ENCODE measurements at regions not wholly inside any gene's neighbourhood (a gene's known extent, or its start where the extent isn't known, plus 50 kb on each side); places are given as distances from the start of the nearest gene placed in this dataset.

DNA sequence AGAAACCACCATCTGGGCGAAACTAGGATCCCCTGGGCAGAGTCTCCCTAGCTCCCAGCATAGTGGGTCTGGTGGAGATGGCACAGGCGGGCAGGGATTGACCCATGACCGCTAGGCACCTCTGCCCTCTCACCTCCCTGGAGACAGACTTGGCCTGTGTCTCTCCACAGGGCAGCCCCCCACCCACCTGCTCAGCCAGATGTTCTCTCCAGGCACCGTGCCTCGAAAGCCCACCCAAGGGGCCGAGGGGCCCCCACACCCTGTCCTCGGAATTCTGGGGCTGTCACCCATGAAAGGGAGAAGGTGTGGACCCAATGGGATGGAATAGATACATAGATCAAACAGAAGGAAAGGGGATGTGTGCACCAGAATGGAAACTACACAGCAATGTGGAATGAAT lies 229.1 kb upstream of the RTL1 start:
- no peaks in the 10 kb centered on the region for H3K36me3 ChIP-seq (ENCODE audit: insufficient read depth, low read length)
- H3K27ac ChIP-seq (ENCODE audit: low read length) = no peak overlapping the region
- no peaks in the 10 kb centered on the region for H3K79me2 ChIP-seq (replicated peaks; ENCODE audit: insufficient read depth, low read length)
- TF ChIP-seq, protein P1, sequence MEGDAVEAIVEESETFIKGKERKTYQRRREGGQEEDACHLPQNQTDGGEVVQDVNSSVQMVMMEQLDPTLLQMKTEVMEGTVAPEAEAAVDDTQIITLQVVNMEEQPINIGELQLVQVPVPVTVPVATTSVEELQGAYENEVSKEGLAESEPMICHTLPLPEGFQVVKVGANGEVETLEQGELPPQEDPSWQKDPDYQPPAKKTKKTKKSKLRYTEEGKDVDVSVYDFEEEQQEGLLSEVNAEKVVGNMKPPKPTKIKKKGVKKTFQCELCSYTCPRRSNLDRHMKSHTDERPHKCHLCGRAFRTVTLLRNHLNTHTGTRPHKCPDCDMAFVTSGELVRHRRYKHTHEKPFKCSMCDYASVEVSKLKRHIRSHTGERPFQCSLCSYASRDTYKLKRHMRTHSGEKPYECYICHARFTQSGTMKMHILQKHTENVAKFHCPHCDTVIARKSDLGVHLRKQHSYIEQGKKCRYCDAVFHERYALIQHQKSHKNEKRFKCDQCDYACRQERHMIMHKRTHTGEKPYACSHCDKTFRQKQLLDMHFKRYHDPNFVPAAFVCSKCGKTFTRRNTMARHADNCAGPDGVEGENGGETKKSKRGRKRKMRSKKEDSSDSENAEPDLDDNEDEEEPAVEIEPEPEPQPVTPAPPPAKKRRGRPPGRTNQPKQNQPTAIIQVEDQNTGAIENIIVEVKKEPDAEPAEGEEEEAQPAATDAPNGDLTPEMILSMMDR (IDR thresholded peaks at IDR 0.05; ENCODE audit: poor library complexity, severe bottlenecking) = no peak
- no peak for TF ChIP-seq EP300 (conservative IDR thresholded peaks at IDR 0.05; ENCODE audit: poor library complexity, severe bottlenecking)
- no peak for TF ChIP-seq RAD21 (conservative IDR thresholded peaks at IDR 0.05)
- TF ChIP-seq TAF1 (IDR thresholded peaks at IDR 0.05; ENCODE audit: low read depth) = no peak
- TF ChIP-seq MXI1 (conservative IDR thresholded peaks at IDR 0.05; ENCODE audit: poor library complexity, severe bottlenecking) = no peak
- TF ChIP-seq POLR2AphosphoS5 (IDR thresholded peaks at IDR 0.05) = no peak
- TF ChIP-seq, protein P2, sequence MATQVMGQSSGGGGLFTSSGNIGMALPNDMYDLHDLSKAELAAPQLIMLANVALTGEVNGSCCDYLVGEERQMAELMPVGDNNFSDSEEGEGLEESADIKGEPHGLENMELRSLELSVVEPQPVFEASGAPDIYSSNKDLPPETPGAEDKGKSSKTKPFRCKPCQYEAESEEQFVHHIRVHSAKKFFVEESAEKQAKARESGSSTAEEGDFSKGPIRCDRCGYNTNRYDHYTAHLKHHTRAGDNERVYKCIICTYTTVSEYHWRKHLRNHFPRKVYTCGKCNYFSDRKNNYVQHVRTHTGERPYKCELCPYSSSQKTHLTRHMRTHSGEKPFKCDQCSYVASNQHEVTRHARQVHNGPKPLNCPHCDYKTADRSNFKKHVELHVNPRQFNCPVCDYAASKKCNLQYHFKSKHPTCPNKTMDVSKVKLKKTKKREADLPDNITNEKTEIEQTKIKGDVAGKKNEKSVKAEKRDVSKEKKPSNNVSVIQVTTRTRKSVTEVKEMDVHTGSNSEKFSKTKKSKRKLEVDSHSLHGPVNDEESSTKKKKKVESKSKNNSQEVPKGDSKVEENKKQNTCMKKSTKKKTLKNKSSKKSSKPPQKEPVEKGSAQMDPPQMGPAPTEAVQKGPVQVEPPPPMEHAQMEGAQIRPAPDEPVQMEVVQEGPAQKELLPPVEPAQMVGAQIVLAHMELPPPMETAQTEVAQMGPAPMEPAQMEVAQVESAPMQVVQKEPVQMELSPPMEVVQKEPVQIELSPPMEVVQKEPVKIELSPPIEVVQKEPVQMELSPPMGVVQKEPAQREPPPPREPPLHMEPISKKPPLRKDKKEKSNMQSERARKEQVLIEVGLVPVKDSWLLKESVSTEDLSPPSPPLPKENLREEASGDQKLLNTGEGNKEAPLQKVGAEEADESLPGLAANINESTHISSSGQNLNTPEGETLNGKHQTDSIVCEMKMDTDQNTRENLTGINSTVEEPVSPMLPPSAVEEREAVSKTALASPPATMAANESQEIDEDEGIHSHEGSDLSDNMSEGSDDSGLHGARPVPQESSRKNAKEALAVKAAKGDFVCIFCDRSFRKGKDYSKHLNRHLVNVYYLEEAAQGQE (IDR thresholded peaks at IDR 0.05; ENCODE audit: borderline replicate concordance) = no peak
- TF ChIP-seq SMC3 (conservative IDR thresholded peaks at IDR 0.05; ENCODE audit: poor library complexity) = no peak
- no peak for TF ChIP-seq EZH2 (IDR thresholded peaks at IDR 0.05; ENCODE audit: borderline replicate concordance, insufficient read depth, low read length, poor library complexity, severe bottlenecking)
- H3K9me3 ChIP-seq (ENCODE audit: low read length) = no peaks in the 10 kb centered on the region
- no peaks in the 10 kb centered on the region for H3K9me2 ChIP-seq (ENCODE audit: insufficient read depth, low read length)
- H3K27me3 ChIP-seq (ENCODE audit: insufficient read depth, low read depth, low read length) = no peaks in the 10 kb centered on the region
- H3K4me3 ChIP-seq (ENCODE audit: low read length) = no peak overlapping the region
- H3K9ac ChIP-seq (ENCODE audit: low read length) = no peak overlapping the region
- no peak overlapping the region for H3K4me2 ChIP-seq (ENCODE audit: low read length)
- H3F3A ChIP-seq (ENCODE audit: insufficient read depth, low read length, poor library complexity, severe bottlenecking) = no peaks in the 10 kb centered on the region
- H2AFZ ChIP-seq (ENCODE audit: low read depth, low read length) = no peak overlapping the region
- H4K20me1 ChIP-seq (ENCODE audit: insufficient read depth) = no peaks in the 10 kb centered on the region

DNA sequence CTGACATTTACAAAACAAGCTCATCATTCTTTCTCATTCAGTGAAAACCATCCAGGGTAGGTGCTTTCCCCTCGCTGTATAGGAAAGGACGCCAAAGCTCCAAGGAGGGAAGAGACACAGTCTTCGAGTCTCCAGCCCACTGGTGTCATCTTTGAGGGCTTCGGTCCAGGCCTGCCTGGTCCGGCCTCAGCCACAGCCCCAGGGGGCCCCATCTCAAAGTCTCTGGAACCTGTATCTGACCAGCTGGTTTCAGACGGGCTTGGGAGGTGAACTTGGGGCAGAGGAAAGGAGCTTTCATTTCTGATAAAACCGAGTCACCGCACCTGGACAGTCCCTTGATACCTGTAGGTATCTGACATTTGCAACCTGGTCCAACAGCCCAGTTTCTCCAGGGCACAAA lies 229.5 kb upstream of the RTL1 start:
- H3K9ac ChIP-seq (ENCODE audit: low read length) = no peak overlapping the region
- no peak overlapping the region for H3K4me2 ChIP-seq (ENCODE audit: low read length)
- TF ChIP-seq, protein P1 (IDR thresholded peaks at IDR 0.05; ENCODE audit: poor library complexity, severe bottlenecking) = no peak
- no peak for TF ChIP-seq SMC3 (conservative IDR thresholded peaks at IDR 0.05; ENCODE audit: poor library complexity)
- TF ChIP-seq POLR2AphosphoS5 (IDR thresholded peaks at IDR 0.05) = no peak
- TF ChIP-seq EZH2 (IDR thresholded peaks at IDR 0.05; ENCODE audit: borderline replicate concordance, insufficient read depth, low read length, poor library complexity, severe bottlenecking) = no peak
- TF ChIP-seq RAD21 (conservative IDR thresholded peaks at IDR 0.05) = no peak
- no peaks in the 10 kb centered on the region for H3K9me3 ChIP-seq (ENCODE audit: low read length)
- H3K4me3 ChIP-seq (ENCODE audit: low read length) = no peak overlapping the region
- H3F3A ChIP-seq (ENCODE audit: insufficient read depth, low read length, poor library complexity, severe bottlenecking) = no peaks in the 10 kb centered on the region
- no peaks in the 10 kb centered on the region for H3K9me2 ChIP-seq (ENCODE audit: insufficient read depth, low read length)
- H4K20me1 ChIP-seq (ENCODE audit: insufficient read depth) = no peaks in the 10 kb centered on the region
- H3K27me3 ChIP-seq (ENCODE audit: insufficient read depth, low read depth, low read length) = no peaks in the 10 kb centered on the region
- H2AFZ ChIP-seq (ENCODE audit: low read depth, low read length) = no peak overlapping the region
- H3K79me2 ChIP-seq (replicated peaks; ENCODE audit: insufficient read depth, low read length) = no peaks in the 10 kb centered on the region
- H3K36me3 ChIP-seq (ENCODE audit: insufficient read depth, low read length) = no peaks in the 10 kb centered on the region
- H3K27ac ChIP-seq (ENCODE audit: low read length) = no peak overlapping the region

Data from neural cell (in vitro differentiated cells).